PFSK-1 (cell line): ENCODE measurements at regions not wholly inside any gene's neighbourhood (a gene's known extent, or its start where the extent isn't known, plus 50 kb on each side); places are given as distances from the start of the nearest gene placed in this dataset.

Experiments
- POLR2AphosphoS5 ChIP-seq: IDR thresholded peaks from 2 replicates; pipeline ENCODE4 v1.6.1; 2012; ENCODE audit warnings: low read depth, mild to moderate bottlenecking, control low read depth, low read length, moderate library complexity
- SIN3A ChIP-seq: IDR thresholded peaks from 2 replicates; pipeline ENCODE4 v1.6.1; 2012; ENCODE audit warnings: mild to moderate bottlenecking, low read length, moderate library complexity, borderline replicate concordance; ENCODE audit not compliant: insufficient read depth
- TAF1 ChIP-seq: IDR thresholded peaks from 2 replicates; pipeline ENCODE4 v1.6.1; 2012; ENCODE audit warnings: low read length, control low read depth, borderline replicate concordance; ENCODE audit not compliant: insufficient read depth
- TF ChIP-seq, protein P1 (sequence below), 2 experiments: IDR thresholded peaks; 2 replicates each; pipeline versions ENCODE4 v1.6.1 to v1.8.0; 2011 to 2012; ENCODE audit warnings: low read depth in 2 of 2, low read length in 2 of 2, control low read depth in 1 of 2, inconsistent platforms in 1 of 2, mild to moderate bottlenecking in 1 of 2, moderate library complexity in 1 of 2; ENCODE audit not compliant: insufficient read depth in 1 of 2

DNA sequence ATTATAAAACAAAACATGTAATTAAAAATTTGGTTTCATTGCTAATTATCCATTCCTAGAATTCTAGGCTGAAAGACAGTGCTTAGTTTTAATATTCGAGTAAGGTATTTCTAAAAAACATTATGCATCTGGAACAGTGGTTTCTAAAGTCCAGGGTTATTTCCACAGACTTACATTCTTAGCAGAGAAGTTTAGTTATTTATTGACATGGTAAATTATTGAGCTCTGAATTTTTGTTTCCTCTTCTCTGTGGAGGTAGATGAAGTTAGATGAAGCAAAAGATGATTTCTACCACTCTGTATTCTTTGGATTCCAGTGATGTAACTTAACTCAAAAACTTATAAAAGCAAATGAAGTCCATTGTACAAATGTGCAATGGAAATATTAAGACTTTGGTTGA is 709.4 kb downstream of the MRPL39 start:
- TF ChIP-seq POLR2AphosphoS5 (no peak), TAF1 (no peak), SIN3A (no peak)
- TF ChIP-seq, protein P1, sequence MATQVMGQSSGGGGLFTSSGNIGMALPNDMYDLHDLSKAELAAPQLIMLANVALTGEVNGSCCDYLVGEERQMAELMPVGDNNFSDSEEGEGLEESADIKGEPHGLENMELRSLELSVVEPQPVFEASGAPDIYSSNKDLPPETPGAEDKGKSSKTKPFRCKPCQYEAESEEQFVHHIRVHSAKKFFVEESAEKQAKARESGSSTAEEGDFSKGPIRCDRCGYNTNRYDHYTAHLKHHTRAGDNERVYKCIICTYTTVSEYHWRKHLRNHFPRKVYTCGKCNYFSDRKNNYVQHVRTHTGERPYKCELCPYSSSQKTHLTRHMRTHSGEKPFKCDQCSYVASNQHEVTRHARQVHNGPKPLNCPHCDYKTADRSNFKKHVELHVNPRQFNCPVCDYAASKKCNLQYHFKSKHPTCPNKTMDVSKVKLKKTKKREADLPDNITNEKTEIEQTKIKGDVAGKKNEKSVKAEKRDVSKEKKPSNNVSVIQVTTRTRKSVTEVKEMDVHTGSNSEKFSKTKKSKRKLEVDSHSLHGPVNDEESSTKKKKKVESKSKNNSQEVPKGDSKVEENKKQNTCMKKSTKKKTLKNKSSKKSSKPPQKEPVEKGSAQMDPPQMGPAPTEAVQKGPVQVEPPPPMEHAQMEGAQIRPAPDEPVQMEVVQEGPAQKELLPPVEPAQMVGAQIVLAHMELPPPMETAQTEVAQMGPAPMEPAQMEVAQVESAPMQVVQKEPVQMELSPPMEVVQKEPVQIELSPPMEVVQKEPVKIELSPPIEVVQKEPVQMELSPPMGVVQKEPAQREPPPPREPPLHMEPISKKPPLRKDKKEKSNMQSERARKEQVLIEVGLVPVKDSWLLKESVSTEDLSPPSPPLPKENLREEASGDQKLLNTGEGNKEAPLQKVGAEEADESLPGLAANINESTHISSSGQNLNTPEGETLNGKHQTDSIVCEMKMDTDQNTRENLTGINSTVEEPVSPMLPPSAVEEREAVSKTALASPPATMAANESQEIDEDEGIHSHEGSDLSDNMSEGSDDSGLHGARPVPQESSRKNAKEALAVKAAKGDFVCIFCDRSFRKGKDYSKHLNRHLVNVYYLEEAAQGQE (IDR thresholded peaks at IDR 0.05; ENCODE audit: insufficient read depth in 1 of 2, low read depth in 2 of 2, low read length in 2 of 2): no peak
